ENCODE measurements at regions not wholly inside any gene's neighbourhood (a gene's known extent, or its start where the extent isn't known, plus 50 kb on each side); places are given as distances from the start of the nearest gene placed in this dataset.

- TF ChIP-seq ZNF529 (tag by site-specific recombination; IDR thresholded peaks at IDR 0.05; ENCODE audit: insufficient replicate concordance) (no peak), ZNF843 (tag by site-specific recombination; IDR thresholded peaks at IDR 0.05) (no peak), ZBTB10 (tag by site-specific recombination; IDR thresholded peaks at IDR 0.05) (no peak)
Observed at GRCh38 chr3:102148598-102149337, 286.0 kb upstream of the ZPLD1 start (continued).

- no peaks in the 10 kb centered on the region for H3K9me3 ChIP-seq (ENCODE audit: control insufficient read depth, insufficient read depth, low read depth, low read length)
- no peaks in the 10 kb centered on the region for H3K4me1 ChIP-seq (ENCODE audit: control insufficient read depth, insufficient read depth, low read length)
- no peak overlapping the region for H3K4me3 ChIP-seq (ENCODE audit: low read depth, low read length)
- no peaks in the 10 kb centered on the region for H3K36me3 ChIP-seq (ENCODE audit: control insufficient read depth in 2 of 2, insufficient read depth in 1 of 2, low read length in 2 of 2)
- ChIA-PET POLR2A (no interaction called here), CTCF (no interaction called here)
- H3K27ac ChIP-seq (ENCODE audit: extremely low read depth, low read depth, low read length): no peak overlapping the region
- TF ChIP-seq ZNF114 (tag by site-specific recombination; IDR thresholded peaks at IDR 0.05) (no peak), ZNF792 (tag by site-specific recombination; IDR thresholded peaks at IDR 0.05) (no peak), YY1 (tag by site-specific recombination; IDR thresholded peaks at IDR 0.05) (no peak), ZNF518A (tag by site-specific recombination; conservative IDR thresholded peaks at IDR 0.05; ENCODE audit: low read depth) (no peak), KLF8 (tag by site-specific recombination; IDR thresholded peaks at IDR 0.05) (no peak), ZFP3 (tag by site-specific recombination; IDR thresholded peaks at IDR 0.05; ENCODE audit: low read depth) (no peak), SETDB1 (IDR thresholded peaks at IDR 0.05; ENCODE audit: insufficient read length, low read length) (peak; percentile 83), ZNF473 (tag by site-specific recombination; IDR thresholded peaks at IDR 0.05) (no peak), KLF16 (tag by site-specific recombination; IDR thresholded peaks at IDR 0.05) (no peak), TRIM28 (IDR thresholded peaks at IDR 0.05; ENCODE audit: borderline replicate concordance, low read length) (peak; percentile 63; the same call in 1 of the 2 replicates), ZNF426 (tag by site-specific recombination; IDR thresholded peaks at IDR 0.05) (no peak), ZNF747 (tag by site-specific recombination; IDR thresholded peaks at IDR 0.05) (no peak), ZNF558 (tag by site-specific recombination; IDR thresholded peaks at IDR 0.05) (no peak), ZNF513 (tag by site-specific recombination; IDR thresholded peaks at IDR 0.05) (no peak), ATF2 (tag by site-specific recombination; IDR thresholded peaks at IDR 0.05; ENCODE audit: low read depth) (no peak), ZNF341 (tag by site-specific recombination; IDR thresholded peaks at IDR 0.05; ENCODE audit: low read depth) (no peak)
Observed at GRCh38 chr3:102151935-102152334, 282.9 kb upstream of the ZPLD1 start.

Measured in HEK293 (cell line).